Astrocyte (in vitro differentiated cells and primary cell): ENCODE measurements at regions not wholly inside any gene's neighbourhood (a gene's known extent, or its start where the extent isn't known, plus 50 kb on each side); places are given as distances from the start of the nearest gene placed in this dataset.
"Not testable (repeated sequence)": the region's sequence is repeated elsewhere in the genome, so short reads cannot be mapped to it uniquely, and the experiment has no call there.

Experiments used
- CTCF ChIP-seq: IDR thresholded peaks from 2 replicates; pipeline ENCODE4 v1.5.1; 2011; ENCODE audit warnings: low read depth, mild to moderate bottlenecking, inconsistent platforms, low read length, moderate library complexity; ENCODE audit not compliant: insufficient read depth
- EZH2 ChIP-seq: IDR thresholded peaks from 2 replicates; pipeline ENCODE4 v1.6.1; 2012; ENCODE audit warnings: mild to moderate bottlenecking, low read length, inconsistent platforms; ENCODE audit not compliant: insufficient read depth

- not testable (repeated sequence) for TF ChIP-seq CTCF, EZH2
Measured at GRCh38 chr2:111472844-111473403, 352.2 kb downstream of the BCL2L11 start.
